ENCODE measurements at regions not wholly inside any gene's neighbourhood (a gene's known extent, or its start where the extent isn't known, plus 50 kb on each side); places are given as distances from the start of the nearest gene placed in this dataset.

DNA sequence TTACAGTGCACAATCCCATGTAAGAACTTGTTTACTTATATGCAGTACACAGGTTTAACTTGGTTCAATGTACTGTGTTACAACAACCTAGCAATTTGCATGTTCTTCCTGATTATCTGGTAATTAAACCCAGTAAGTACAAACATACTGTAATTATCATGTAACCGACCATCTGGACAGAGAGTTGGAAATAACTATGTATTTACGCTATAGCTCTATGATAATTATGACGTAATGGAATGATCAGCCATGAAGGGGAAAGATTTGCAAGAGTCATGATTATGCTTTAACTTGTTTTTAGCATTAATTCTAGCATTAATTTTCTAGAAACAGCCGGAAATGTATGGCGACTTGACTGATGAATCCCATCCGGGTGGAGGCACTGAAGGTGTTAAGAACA, 74.8 kb upstream of the SALL1 start:
- TF ChIP-seq, protein P1, sequence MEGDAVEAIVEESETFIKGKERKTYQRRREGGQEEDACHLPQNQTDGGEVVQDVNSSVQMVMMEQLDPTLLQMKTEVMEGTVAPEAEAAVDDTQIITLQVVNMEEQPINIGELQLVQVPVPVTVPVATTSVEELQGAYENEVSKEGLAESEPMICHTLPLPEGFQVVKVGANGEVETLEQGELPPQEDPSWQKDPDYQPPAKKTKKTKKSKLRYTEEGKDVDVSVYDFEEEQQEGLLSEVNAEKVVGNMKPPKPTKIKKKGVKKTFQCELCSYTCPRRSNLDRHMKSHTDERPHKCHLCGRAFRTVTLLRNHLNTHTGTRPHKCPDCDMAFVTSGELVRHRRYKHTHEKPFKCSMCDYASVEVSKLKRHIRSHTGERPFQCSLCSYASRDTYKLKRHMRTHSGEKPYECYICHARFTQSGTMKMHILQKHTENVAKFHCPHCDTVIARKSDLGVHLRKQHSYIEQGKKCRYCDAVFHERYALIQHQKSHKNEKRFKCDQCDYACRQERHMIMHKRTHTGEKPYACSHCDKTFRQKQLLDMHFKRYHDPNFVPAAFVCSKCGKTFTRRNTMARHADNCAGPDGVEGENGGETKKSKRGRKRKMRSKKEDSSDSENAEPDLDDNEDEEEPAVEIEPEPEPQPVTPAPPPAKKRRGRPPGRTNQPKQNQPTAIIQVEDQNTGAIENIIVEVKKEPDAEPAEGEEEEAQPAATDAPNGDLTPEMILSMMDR (IDR thresholded peaks at IDR 0.05) = no peak

DNA sequence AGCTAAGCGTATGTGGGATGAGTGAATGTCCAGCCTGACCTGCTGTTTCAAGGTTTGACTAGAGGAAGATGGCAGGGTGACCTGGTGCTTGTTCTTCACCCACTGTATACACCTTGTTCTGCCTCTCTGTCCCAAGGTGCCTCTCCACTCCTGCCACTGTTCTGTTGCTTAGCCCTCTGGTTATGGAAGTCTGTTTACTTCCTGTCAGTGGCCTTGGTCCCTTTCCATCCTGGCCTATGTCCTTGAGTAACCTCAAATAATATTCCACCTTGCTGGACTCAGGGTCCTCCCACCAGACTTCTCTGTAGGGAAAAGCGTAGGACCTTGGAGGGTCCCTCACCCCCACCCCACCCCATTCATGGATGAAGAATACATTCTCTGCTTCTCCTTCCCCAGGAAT, 73.2 kb upstream of the SALL1 start:
- TF ChIP-seq, protein P1 (IDR thresholded peaks at IDR 0.05) = no peak

DNA sequence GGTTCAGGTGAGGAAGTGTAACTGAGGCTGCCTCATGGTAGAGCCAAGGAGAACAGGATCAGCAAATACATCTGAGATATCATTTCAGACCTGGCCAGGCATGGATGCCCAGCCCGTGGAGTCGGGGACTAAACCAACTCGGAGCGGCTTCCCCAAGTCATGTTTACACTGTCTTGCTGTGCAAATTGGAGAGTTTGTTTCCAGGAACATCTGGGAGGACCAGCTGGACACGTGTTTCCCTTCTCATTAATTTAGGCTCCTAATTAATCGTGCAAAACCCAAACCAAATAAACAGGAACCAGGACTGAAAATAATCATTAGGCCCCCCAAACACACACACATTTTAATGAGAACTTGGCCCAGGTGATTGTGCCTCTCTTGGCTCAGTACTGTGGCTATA, 70.9 kb upstream of the SALL1 start:
- TF ChIP-seq, protein P1 (IDR thresholded peaks at IDR 0.05) = no peak

DNA sequence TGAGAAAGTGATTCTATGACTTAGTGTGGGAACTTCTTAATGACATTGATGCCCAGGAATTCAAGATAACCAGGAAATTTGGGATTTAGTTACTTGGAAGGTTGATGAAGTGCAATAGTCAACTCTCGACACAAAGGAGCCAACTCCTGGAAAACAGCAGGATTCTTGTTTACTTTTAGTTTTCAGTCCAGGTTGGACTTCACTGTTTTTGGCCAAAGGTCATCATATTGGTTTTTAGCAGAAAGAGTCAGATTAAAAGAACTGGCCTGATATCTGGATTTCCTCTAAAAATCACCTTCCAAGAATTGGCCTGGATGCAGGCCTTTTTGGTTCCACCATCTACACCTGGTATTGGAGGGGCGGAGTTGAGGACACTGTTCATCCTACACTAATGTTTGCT, 60.1 kb upstream of the SALL1 start:
- TF ChIP-seq, protein P1 (IDR thresholded peaks at IDR 0.05) = no peak

DNA sequence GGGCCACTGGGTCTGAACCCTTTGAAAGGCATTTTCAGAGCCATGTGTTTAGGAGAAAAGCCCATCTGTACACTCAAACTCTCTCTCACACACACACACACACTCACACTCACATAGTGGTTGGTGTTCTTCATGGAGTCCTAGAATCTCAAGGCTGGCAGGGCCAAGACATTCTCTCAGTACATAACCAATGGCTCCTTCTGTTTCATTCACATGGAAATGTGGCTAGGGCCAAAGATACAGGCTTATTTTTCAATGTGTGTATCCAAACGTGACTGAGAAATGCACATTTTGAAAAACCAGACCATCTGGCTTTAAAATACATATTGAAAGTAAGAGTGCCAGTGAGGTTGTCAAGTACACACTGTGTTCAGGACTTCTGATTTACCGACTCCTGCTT, 59.0 kb upstream of the SALL1 start:
- TF ChIP-seq, protein P1 (IDR thresholded peaks at IDR 0.05) = no peak

DNA sequence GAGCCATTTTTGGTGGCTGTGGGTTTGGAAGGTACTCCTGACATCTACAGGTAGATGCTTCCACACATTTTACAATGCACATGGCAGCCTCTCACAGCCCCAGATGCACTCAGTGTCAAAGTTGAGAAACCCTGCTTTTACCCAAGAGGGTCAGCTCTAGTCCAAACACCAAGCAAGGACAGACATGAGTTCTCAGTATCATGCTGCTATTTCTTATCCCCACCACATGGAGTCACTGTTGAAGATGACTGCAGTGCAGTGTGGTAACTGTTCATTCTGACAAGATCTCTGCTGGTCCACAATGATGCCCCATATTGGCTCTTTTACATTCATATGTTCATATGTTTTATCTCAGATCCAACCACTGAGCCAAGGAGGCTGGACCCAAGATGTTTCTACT, 50.5 kb upstream of the SALL1 start:
- TF ChIP-seq, protein P1 (IDR thresholded peaks at IDR 0.05) = no peak

All from LNCAP (cell line).